Cerebellar cortex (tissue), 1 donor: ENCODE measurements at regions not wholly inside any gene's neighbourhood (a gene's known extent, or its start where the extent isn't known, plus 50 kb on each side); places are given as distances from the start of the nearest gene placed in this dataset.

Experiments
- DNase-seq: peaks from one replicate; pipeline ENCODE4 v3.0.0-alpha.2; 2015; ENCODE audit warnings: low spot score

GRCh38 chr2:43054367-43054766, 172.0 kb downstream of the ZFP36L2 start:
- no peak for DNase-seq

DNA sequence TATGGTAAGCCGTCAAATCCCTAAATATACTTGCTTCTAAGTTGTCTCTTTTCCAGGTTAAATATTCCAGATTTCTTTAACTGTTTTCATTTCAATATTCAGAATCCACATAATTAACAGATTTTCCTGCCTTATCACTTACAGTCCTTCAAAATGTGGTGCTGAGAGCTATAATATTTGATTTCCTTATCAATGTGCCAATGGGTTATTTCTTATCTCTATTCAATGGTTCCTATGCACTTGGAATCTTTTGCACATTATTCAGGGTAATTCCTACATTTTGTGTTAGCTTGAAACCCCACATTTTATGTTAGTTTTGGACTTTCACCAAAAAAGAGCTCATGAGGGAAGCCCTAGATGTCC, 173.5 kb downstream of the ZFP36L2 start:
- no peak for DNase-seq

GRCh38 chr2:43052204-43052943, 174.0 kb downstream of the ZFP36L2 start:
- DNase-seq = no peak

DNA sequence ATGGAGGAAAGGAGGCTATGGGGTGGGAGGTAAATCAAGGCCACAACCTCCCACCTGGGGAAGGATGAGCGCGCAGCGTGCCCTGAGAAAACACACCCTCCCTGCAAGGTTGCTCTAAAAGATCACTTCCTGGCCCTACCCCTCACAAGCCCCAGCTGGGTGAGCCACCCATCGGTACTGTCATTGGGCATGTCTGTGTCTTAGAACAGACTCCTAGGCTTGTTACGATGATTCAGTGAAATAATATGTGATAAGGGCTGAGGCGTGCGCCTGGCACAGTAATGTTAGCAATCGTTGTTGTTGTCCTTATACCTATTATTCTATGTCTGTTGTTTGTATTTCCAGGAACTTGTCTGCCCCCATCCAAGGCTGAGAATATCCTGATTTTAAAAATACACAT, 175.1 kb downstream of the ZFP36L2 start:
- no peak for DNase-seq

DNA sequence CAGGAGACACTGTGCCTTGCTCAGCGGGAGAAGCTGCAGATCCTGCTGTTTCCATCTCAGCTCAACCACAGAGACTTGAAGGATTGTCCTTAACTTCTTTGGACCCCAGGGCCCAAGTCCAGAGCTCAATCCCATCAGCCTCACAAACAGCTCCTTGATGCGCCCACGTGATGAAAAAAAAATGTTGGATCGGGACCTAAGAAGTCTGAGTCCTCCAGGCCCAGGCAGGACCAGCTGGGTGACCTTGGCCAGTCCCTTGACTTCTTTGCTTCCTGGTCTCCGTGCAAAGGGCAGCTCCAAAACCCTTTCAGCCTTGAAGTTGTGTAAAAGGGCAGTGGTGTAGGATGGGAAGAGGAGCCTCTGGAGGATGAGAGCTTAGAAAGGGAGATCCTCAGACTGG, 175.5 kb downstream of the ZFP36L2 start:
- DNase-seq = no peak

DNA sequence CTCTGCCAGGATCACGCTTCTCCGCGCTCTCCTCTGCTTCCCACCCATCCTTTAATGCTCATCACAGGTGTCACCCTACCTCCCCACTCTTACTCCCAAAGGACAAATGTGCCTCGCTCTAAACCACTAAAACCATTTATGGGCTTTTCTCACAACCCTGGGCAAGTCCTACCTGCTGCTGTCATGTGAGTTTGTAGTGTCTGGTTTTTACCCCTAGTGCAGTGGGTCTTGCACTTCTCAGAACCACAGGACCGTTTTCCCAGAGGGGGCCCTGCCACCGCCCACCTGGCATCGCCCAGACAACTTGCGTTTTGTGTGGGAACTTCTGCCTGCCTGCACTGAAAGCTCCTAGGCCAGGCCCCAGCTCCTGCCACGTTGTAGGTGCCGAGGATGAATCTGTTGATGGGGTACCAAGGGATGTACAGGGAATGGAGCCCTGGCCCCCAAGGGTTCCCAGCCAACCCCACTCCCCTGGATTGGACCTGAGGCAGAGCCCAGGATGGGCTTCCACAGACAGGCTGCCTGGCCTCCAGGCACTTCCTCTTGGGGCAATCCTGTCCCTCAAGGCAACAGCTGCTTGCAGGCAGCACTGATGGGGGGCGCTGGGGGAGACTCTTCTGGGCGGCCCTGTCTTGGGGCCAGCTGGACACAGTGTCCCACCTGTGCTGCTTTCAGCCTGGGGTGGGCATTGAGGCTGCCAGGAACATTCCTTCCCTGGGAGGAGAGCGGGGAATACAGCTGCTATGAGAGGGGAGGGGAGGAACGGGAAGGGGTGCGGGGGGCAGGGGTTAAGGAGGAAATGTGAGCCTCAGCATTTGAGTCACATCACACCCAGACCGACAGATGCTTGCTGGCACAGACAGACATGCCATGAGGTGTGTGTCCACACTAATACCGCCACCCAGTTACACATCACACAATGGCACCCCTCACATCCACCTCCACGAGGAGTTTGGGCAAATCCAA, 176.3 kb downstream of the ZFP36L2 start:
- no peak for DNase-seq

- DNase-seq = no peak
These were observed 179.1 kb downstream of the ZFP36L2 start for GRCh38 chr2:43047187-43047780.

DNA sequence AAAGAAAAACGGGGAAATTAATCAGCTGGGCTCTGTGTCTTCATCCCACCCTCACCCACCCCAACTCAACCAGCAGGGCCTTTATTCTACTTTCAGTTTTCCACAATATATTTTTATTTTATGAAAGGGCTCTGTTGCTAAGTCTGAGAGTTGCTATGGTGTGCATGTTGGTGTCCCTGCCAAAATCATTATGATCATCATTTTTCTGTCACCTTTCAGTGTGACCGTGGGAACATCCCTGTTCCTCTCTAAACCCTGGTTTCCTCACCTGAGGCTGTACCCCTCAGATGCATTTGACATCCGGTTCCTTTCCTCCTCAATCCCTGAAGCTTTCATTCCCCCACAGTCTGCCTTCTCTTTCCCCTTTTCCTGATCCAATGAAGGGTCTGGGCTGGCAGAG, 180.5 kb downstream of the ZFP36L2 start:
- no peak for DNase-seq

- DNase-seq = no peak
These were observed 182.2 kb downstream of the ZFP36L2 start for GRCh38 chr2:43044093-43044681.

GRCh38 chr2:43043553-43043870, 182.9 kb downstream of the ZFP36L2 start:
- DNase-seq = no peak

DNA sequence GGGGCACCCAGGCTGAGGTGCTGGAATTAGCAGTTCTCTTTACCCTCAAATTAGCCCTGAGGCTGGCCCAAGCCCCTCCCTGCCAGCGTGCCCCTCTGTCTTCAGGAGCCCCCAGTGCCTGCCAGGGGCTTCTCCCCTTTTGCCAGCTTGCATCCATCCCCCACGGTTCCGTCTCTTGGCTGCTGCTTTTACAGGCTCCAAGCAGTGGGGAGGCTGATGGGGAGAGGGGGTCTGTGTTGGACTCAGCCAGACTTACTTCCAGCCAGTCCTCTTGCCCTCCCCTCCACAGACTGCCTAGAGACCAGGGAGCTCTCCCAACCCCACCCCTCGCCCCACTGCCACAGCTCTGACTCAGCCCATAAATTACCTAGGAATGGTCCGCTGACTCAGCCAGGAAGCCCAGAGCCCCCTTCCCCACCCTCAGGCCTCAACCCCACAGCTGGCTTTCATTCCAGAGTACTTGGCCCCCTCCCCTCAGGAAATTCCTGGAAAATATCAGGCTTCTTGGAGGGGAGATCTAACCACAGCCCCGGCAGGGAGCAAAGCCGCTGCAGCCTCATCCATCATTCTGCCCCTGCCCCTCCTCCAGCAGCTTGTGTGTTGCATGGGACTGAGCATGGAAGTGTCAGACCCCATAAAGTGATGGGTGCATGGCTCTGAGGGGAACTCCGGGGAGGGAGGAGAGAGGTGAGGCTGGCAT, 184.6 kb downstream of the ZFP36L2 start:
- peak; percentile 82 for DNase-seq

- no peak for DNase-seq
These were observed 185.2 kb downstream of the ZFP36L2 start for GRCh38 chr2:43041173-43041591.

DNA sequence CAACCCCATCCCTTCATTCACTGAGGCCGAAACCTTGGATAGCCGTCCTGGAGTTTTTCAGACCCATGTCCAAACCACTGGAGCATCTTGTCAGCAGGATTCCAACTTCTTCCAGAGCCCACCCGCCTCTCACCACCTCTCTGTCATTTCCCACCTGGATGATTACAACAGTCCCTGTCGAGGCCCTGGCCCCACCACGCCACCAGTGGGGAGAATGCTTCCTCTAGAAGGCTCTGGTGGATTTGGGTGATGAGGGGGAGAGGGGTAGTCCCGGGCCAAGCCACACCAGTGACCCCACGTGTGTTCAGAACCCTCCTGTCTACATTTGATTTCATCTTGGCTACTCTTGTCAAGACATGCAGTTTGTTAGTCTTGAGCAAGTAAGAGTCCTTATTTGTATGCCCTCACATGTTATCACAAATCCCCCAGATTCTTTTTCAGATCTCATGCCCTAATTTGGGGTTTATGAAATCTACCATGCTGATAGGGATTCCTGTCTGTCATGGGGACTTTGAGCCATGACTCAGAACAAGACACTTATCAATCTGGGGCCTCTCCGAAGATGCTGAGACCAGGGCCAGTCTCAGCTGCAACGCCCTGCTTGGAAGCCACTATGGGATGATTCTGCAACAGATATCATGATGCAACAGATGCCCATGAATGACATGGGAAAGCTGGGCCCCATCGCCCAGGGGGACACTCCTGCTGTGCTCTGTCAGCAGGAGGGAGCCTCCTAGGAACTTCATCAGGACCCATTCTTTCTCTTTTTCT, 186.1 kb downstream of the ZFP36L2 start:
- DNase-seq = no peak

DNA sequence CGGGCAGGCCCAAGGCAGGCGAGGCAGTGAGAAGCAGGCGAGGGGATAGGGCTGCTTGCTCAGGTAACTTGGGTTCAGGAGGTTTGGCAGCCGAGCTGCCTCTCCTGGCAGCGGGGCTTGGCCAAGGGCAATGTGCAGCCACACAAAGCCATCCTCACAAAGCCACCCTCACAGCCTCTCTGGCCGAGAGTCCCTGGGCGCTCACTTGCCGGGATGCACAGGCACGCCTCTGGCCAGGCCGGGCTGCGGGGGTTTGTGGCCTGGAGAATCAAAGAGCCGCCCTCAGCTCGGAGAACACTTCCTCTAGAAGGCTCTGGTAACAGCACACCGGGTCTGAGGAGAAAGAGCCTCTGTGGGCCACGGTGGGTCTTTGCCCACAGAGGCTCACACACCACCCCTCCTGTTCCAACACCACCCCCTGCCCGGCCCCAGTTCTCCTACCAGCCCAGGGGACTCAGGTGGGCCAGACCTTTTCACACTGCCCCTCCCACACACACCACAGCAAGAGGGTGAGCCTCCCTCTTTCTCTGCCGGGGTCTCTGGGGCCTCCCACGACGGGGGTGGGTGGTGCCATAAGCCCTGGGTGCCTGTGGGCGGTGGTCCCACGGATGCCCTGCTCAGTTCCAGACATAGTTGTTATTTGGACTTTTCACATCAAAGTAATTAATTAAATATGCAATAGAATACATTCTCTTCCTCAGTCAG, 186.9 kb downstream of the ZFP36L2 start:
- no peak for DNase-seq

DNA sequence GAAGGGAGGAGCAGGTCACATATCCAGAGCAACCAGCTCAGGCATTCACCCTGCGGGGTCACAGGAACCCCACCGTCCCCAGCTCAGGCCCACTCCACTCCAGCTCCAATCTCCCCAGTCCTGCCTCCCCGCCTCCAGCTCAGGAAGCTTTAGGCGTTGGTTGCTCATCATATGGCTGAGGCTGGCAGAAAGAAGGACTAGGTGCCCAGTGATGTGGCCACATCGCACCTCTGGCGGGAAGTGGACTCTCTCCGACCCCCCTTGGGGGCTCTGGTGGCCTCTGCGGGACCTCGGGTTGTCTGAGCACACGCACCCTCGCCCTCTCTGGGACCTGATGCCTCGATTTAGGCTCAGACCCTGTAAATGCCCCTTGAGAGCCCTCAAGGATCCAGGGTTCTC, 187.7 kb downstream of the ZFP36L2 start:
- DNase-seq = no peak

GRCh38 chr2:43038034-43038695, 188.2 kb downstream of the ZFP36L2 start:
- DNase-seq = no peak

GRCh38 chr2:43035922-43036321, 190.5 kb downstream of the ZFP36L2 start:
- no peak for DNase-seq

DNA sequence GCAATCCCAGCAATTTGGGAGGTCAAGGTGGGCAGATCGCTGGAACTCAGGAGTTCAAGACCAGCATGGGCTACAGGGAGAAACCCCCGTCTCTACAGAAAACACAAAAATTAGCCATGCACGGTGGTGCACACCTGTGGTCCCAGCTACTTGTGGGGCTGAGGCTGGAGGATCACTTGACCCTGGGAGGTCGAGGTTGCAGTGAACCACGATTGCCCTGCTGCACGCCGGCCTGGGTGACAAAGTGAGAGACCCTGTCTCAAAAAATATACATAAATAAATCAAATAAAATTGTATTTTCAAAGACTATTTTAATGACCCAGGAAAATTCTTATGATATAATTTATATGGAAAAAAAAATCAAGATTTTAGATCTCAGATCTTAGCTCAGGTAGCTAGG, 191.5 kb downstream of the ZFP36L2 start:
- no peak for DNase-seq

DNA sequence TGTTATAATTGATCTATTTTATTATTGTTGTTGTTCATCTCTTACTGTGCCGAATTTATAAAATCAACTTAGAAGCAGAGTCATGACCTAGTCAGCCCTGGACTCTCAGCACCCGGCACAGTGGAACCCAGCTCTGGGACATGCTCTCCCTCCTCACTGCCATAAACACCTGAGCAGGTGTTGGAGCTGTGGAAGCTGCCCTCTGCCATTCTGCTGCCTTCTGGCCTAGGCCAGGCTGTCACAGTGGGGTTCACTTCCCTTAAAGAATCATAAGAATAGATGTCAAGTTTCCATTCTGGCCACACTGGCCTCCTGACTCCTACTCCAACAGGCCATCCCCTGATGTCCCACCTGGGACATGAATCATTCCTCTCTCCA, 192.2 kb downstream of the ZFP36L2 start:
- DNase-seq = no peak
